ENCODE measurements at regions not wholly inside any gene's neighbourhood (a gene's known extent, or its start where the extent isn't known, plus 50 kb on each side); places are given as distances from the start of the nearest gene placed in this dataset.

- no peak overlapping the region for H2AFZ ChIP-seq (ENCODE audit: low read depth, low read length)
- H3K27me3 ChIP-seq (ENCODE audit: insufficient read depth, low read length), result no peaks in the 10 kb centered on the region
- no peaks in the 10 kb centered on the region for H4K20me1 ChIP-seq (ENCODE audit: insufficient read depth, low read length)
- H3K27ac ChIP-seq (ENCODE audit: low read depth, low read length), result no peak overlapping the region
- Mint-ChIP-seq H3K36me3 (ENCODE audit: low read depth, unreplicated experiment) (no peaks in the 10 kb centered on the region), H3K27ac (ENCODE audit: unreplicated experiment) (no peak overlapping the region), H3K27me3 (ENCODE audit: low read depth, unreplicated experiment) (no peaks in the 10 kb centered on the region), H3K4me3 (ENCODE audit: unreplicated experiment) (no peak overlapping the region), H3K9me3 (ENCODE audit: unreplicated experiment) (no peaks in the 10 kb centered on the region), H3K4me1 (ENCODE audit: low read depth, unreplicated experiment) (peaks cover 5% of the 10 kb centered on the region)
- H3K4me2 ChIP-seq (ENCODE audit: low read length), result no peak overlapping the region
- TF ChIP-seq CTCF (IDR thresholded peaks at IDR 0.05; ENCODE audit: insufficient read depth, low read depth, low read length) (no peak), EZH2 (IDR thresholded peaks at IDR 0.05; ENCODE audit: insufficient read depth, low read length) (no peak)
- H3K4me1 ChIP-seq (ENCODE audit: insufficient read depth, low read length), result peaks cover 11% of the 10 kb centered on the region
- H3K9ac ChIP-seq (ENCODE audit: low read length), result no peak overlapping the region
- no peaks in the 10 kb centered on the region for H3K79me2 ChIP-seq (ENCODE audit: insufficient read depth, low read length)
- no peaks in the 10 kb centered on the region for H3K9me3 ChIP-seq (ENCODE audit: insufficient read depth, low read depth, low read length)
- FAIRE-seq (no peak), DNase-seq (ENCODE audit: low read depth) (no peak)
- no peak overlapping the region for H3K4me3 ChIP-seq (ENCODE audit: insufficient read depth, low read depth, low read length)
- H3K36me3 ChIP-seq (ENCODE audit: insufficient read depth, low read length), result no peaks in the 10 kb centered on the region
Measured at GRCh38 chr13:76795701-76796695, 90.2 kb downstream of the KCTD12 start.

GRCh38 chr13:76792731-76793347 lies 93.4 kb downstream of the KCTD12 start:
- no peaks in the 10 kb centered on the region for H4K20me1 ChIP-seq (ENCODE audit: insufficient read depth, low read length)
- H3K27me3 ChIP-seq (ENCODE audit: insufficient read depth, low read length), result no peaks in the 10 kb centered on the region
- Mint-ChIP-seq H3K4me1 (ENCODE audit: low read depth, unreplicated experiment) (peaks cover 14% of the 10 kb centered on the region), H3K27ac (ENCODE audit: unreplicated experiment) (no peak overlapping the region), H3K4me3 (ENCODE audit: unreplicated experiment) (no peak overlapping the region), H3K9me3 (ENCODE audit: unreplicated experiment) (no peaks in the 10 kb centered on the region), H3K27me3 (ENCODE audit: low read depth, unreplicated experiment) (no peaks in the 10 kb centered on the region), H3K36me3 (ENCODE audit: low read depth, unreplicated experiment) (no peaks in the 10 kb centered on the region)
- H2AFZ ChIP-seq (ENCODE audit: low read depth, low read length), result no peak overlapping the region
- FAIRE-seq (peak; percentile 60), DNase-seq (ENCODE audit: low read depth) (peak; percentile 57)
- no peaks in the 10 kb centered on the region for H3K36me3 ChIP-seq (ENCODE audit: insufficient read depth, low read length)
- peaks cover 19% of the 10 kb centered on the region for H3K4me1 ChIP-seq (ENCODE audit: insufficient read depth, low read length)
- H3K9ac ChIP-seq (ENCODE audit: low read length), result no peak overlapping the region
- H3K27ac ChIP-seq (ENCODE audit: low read depth, low read length), result no peak overlapping the region
- TF ChIP-seq EZH2 (IDR thresholded peaks at IDR 0.05; ENCODE audit: insufficient read depth, low read length) (no peak), CTCF (IDR thresholded peaks at IDR 0.05; ENCODE audit: insufficient read depth, low read depth, low read length) (no peak)
- H3K79me2 ChIP-seq (ENCODE audit: insufficient read depth, low read length), result no peaks in the 10 kb centered on the region
- H3K4me3 ChIP-seq (ENCODE audit: insufficient read depth, low read depth, low read length), result no peak overlapping the region
- H3K9me3 ChIP-seq (ENCODE audit: insufficient read depth, low read depth, low read length), result no peaks in the 10 kb centered on the region
- H3K4me2 ChIP-seq (ENCODE audit: low read length), result no peak overlapping the region
